Lower leg skin (tissue), 3 donors: ENCODE measurements at regions not wholly inside any gene's neighbourhood (a gene's known extent, or its start where the extent isn't known, plus 50 kb on each side); places are given as distances from the start of the nearest gene placed in this dataset.

Experiments used
- CTCF ChIP-seq, 3 donors: fragments of 450-650 bp; IDR thresholded peaks; one replicate each; pipeline ENCODE4 v1.5.1; 2016; ENCODE audit warnings: antibody characterized with exemption in 3 of 3, mild to moderate bottlenecking in 3 of 3, moderate library complexity in 2 of 3
- POLR2A ChIP-seq, 2 donors: fragments of 450-650 bp; IDR thresholded peaks; one replicate each; pipeline ENCODE4 v1.6.1; 2016 to 2017; ENCODE audit warnings: antibody characterized with exemption in 2 of 2, mild to moderate bottlenecking in 1 of 2, moderate library complexity in 1 of 2

GRCh38 chr5:7250004-7250403 lies 145.9 kb upstream of the ADCY2 start:
- TF ChIP-seq CTCF (IDR thresholded peaks at IDR 0.05) (no peak), POLR2A (IDR thresholded peaks at IDR 0.05) (no peak)
